Vagina (tissue), 2 donors: ENCODE measurements at regions not wholly inside any gene's neighbourhood (a gene's known extent, or its start where the extent isn't known, plus 50 kb on each side); places are given as distances from the start of the nearest gene placed in this dataset.

ENCODE experiments used
- CTCF ChIP-seq, 3 experiments: fragments of 450-650 bp in 2 of 3; fragments of 200-600 bp in 1 of 3; sonication (generic) in 1 of 3; IDR thresholded peaks; one replicate each; pipeline ENCODE4 v1.5.1; 2017 to 2019; ENCODE audit warnings: antibody characterized with exemption in 3 of 3, mild to moderate bottlenecking in 2 of 3, moderate library complexity in 2 of 3
- POLR2AphosphoS5 ChIP-seq, 2 donors: sonication (generic); formaldehyde crosslinking; IDR thresholded peaks; one replicate each; pipeline ENCODE4 v1.9.0; 2017; ENCODE audit warnings: antibody characterized with exemption in 2 of 2, mild to moderate bottlenecking in 2 of 2, low read depth in 1 of 2; ENCODE audit not compliant: insufficient read depth in 1 of 2

GRCh38 chr13:87590518-87590917 is 80.7 kb upstream of the SLITRK5 start:
- TF ChIP-seq CTCF (IDR thresholded peaks at IDR 0.05) (no peak), POLR2AphosphoS5 (IDR thresholded peaks at IDR 0.05; ENCODE audit: insufficient read depth in 1 of 2, low read depth in 1 of 2) (no peak)
